SK-N-MC (cell line): ENCODE measurements at regions not wholly inside any gene's neighbourhood (a gene's known extent, or its start where the extent isn't known, plus 50 kb on each side); places are given as distances from the start of the nearest gene placed in this dataset.
A peak's percentile ranks its signal among the peaks of the same experiment; 100 is the strongest.

Experiments
- DNase-seq: peaks from one replicate; pipeline ENCODE4 v3.0.0-alpha.2; 2011; ENCODE audit warnings: low read depth, low spot score
- H3K27ac ChIP-seq: fragments of 200-600 bp; sonication (generic); 2 replicates; pipeline ENCODE4 v1.5.1; 2016; ENCODE audit warnings: mixed run types
- H3K36me3 ChIP-seq: fragments of 200-600 bp; sonication (generic); 2 replicates; pipeline ENCODE4 v1.6.1; 2017; ENCODE audit warnings: antibody characterized with exemption, low read length, mixed read lengths; ENCODE audit not compliant: insufficient read depth
- H3K4me3 ChIP-seq: fragments of 200-600 bp; sonication (generic); 2 replicates; pipeline ENCODE4 v1.5.1; 2016
- H3K9ac ChIP-seq: fragments of 200-600 bp; sonication (generic); 2 replicates; pipeline ENCODE4 v1.8.0; 2017; ENCODE audit warnings: mixed run types, mixed read lengths; ENCODE audit not compliant: insufficient read length
- H3K9me3 ChIP-seq: fragments of 200-600 bp; sonication (generic); 2 replicates; pipeline ENCODE4 v1.6.1; 2017; ENCODE audit warnings: low read depth, mild to moderate bottlenecking, antibody characterized with exemption, low read length, moderate library complexity, mixed read lengths
- EZH2 ChIP-seq: fragments of 200-600 bp; sonication (generic); IDR thresholded peaks from one replicate; pipeline ENCODE4 v1.6.1; 2017; ENCODE audit warnings: antibody characterized with exemption
- FOXP2 ChIP-seq: optimal IDR thresholded peaks from 2 replicates; pipeline ENCODE3; 2011; ENCODE audit warnings: mild to moderate bottlenecking, moderate library complexity; ENCODE audit not compliant: insufficient read depth; ENCODE audit errors: extremely low read length, control extremely low read depth
- POLR2AphosphoS5 ChIP-seq: IDR thresholded peaks from 2 replicates; pipeline ENCODE4 v1.6.1; 2012; ENCODE audit warnings: mild to moderate bottlenecking, low read depth, low read length, borderline replicate concordance

- no peak overlapping the region for H3K27ac ChIP-seq
- no peak overlapping the region for H3K4me3 ChIP-seq
- no peaks in the 10 kb centered on the region for H3K36me3 ChIP-seq
- DNase-seq, result no peak
- H3K9ac ChIP-seq, result no peak overlapping the region
- TF ChIP-seq EZH2, result no peak
- no peak for TF ChIP-seq POLR2AphosphoS5
- no peak for TF ChIP-seq FOXP2
- H3K9me3 ChIP-seq, result peaks cover 5% of the 10 kb centered on the region; the same call in 1 of the 2 replicates
These were observed 902.7 kb upstream of the ZEB2 start for GRCh38 chr2:145422576-145422975.

GRCh38 chr2:145421841-145422240 is 901.9 kb upstream of the ZEB2 start:
- Histone ChIP-seq H3K9me3 (peaks cover 5% of the 10 kb centered on the region; the same call in 1 of the 2 replicates), H3K9ac (no peak overlapping the region), H3K4me3 (no peak overlapping the region), H3K27ac (no peak overlapping the region), H3K36me3 (no peaks in the 10 kb centered on the region)
- TF ChIP-seq POLR2AphosphoS5 (no peak), EZH2 (no peak), FOXP2 (no peak)
- DNase-seq, result no peak

- DNase-seq, result no peak
- H3K9me3 ChIP-seq, result peaks cover 4% of the 10 kb centered on the region; the same call in 1 of the 2 replicates
- no peak overlapping the region for H3K9ac ChIP-seq
- H3K36me3 ChIP-seq, result no peaks in the 10 kb centered on the region; the same call in 1 of the 2 replicates
- TF ChIP-seq EZH2 (no peak), POLR2AphosphoS5 (no peak), FOXP2 (no peak)
- H3K4me3 ChIP-seq, result no peak overlapping the region
- no peak overlapping the region for H3K27ac ChIP-seq
These were observed 896.7 kb upstream of the ZEB2 start for GRCh38 chr2:145416640-145417039.

- H3K9ac ChIP-seq, result no peak overlapping the region
- no peaks in the 10 kb centered on the region; the same call in 1 of the 2 replicates for H3K36me3 ChIP-seq
- H3K4me3 ChIP-seq, result no peak overlapping the region
- no peaks in the 10 kb centered on the region; the same call in 1 of the 2 replicates for H3K9me3 ChIP-seq
- no peak for TF ChIP-seq FOXP2
- no peak overlapping the region for H3K27ac ChIP-seq
- no peak for DNase-seq
These were observed 895.2 kb upstream of the ZEB2 start for GRCh38 chr2:145415151-145415550.

- H3K9me3 ChIP-seq, result no peaks in the 10 kb centered on the region; the same call in 1 of the 2 replicates
- TF ChIP-seq EZH2, result no peak
- TF ChIP-seq FOXP2, result no peak
- TF ChIP-seq POLR2AphosphoS5, result no peak
- no peak overlapping the region for H3K4me3 ChIP-seq
- H3K36me3 ChIP-seq, result no peaks in the 10 kb centered on the region; the same call in 1 of the 2 replicates
- no peak overlapping the region for H3K27ac ChIP-seq
- H3K9ac ChIP-seq, result no peak overlapping the region
- no peak for DNase-seq
These were observed 893.5 kb upstream of the ZEB2 start for GRCh38 chr2:145413261-145414030.

GRCh38 chr2:145412155-145412554 is 892.2 kb upstream of the ZEB2 start:
- DNase-seq, result no peak
- Histone ChIP-seq H3K9me3 (no peaks in the 10 kb centered on the region; the same call in 1 of the 2 replicates), H3K4me3 (no peak overlapping the region), H3K36me3 (no peaks in the 10 kb centered on the region; the same call in 1 of the 2 replicates), H3K27ac (no peak overlapping the region), H3K9ac (no peak overlapping the region)
- TF ChIP-seq POLR2AphosphoS5 (no peak), FOXP2 (no peak), EZH2 (no peak)

GRCh38 chr2:145411493-145411892 is 891.6 kb upstream of the ZEB2 start:
- Histone ChIP-seq H3K9me3 (no peaks in the 10 kb centered on the region; the same call in 1 of the 2 replicates), H3K4me3 (no peak overlapping the region), H3K36me3 (no peaks in the 10 kb centered on the region; the same call in 1 of the 2 replicates), H3K9ac (no peak overlapping the region), H3K27ac (no peak overlapping the region)
- TF ChIP-seq POLR2AphosphoS5, result no peak
- TF ChIP-seq FOXP2, result no peak
- no peak for TF ChIP-seq EZH2
- DNase-seq, result no peak

GRCh38 chr2:145410086-145410485 is 890.2 kb upstream of the ZEB2 start:
- Histone ChIP-seq H3K9me3 (no peaks in the 10 kb centered on the region), H3K4me3 (peak overlapping the region; percentile 48), H3K9ac (no peak overlapping the region), H3K27ac (peak overlapping the region; percentile 87), H3K36me3 (no peaks in the 10 kb centered on the region)
- TF ChIP-seq POLR2AphosphoS5 (peak; percentile 39; the same call in 1 of the 2 replicates), FOXP2 (no peak)
- DNase-seq, result peak; percentile 83
